Stimulated activated CD4-positive, alpha-beta T cell treated with anti-CD3 and anti-CD28 coated beads, Interleukin-15, amount 100 ng/mL, for 48 hours (primary cell): ENCODE measurements at regions not wholly inside any gene's neighbourhood (a gene's known extent, or its start where the extent isn't known, plus 50 kb on each side); places are given as distances from the start of the nearest gene placed in this dataset.

Source experiments
- DNase-seq, 2 donors: peaks; one replicate each; pipeline ENCODE4 v3.0.0-alpha.2; 2020; ENCODE audit warnings: low read depth in 2 of 2

- no peak for DNase-seq
These were observed 116.6 kb upstream of the C14orf180 start for GRCh38 chr14:104462651-104463630.

DNA sequence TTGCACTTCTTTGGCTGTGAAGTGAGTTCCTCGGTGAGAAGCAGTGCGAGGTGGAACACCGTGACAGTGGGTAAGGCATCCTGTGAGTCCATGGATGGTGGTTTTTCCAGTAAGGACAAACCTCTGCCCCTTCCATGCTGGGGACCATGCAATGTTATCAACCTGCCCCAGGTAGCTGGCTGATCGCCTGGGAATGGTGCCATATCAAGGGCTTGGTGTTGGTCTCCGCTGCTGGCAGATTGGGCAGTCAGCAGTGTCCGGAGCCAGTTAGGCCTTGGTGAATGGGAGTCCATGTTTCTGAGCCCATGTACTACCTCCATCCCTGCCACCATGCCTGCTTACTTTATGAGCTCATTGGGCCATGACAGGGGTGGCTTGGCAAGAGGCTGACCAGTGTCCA is 114.7 kb upstream of the C14orf180 start:
- no peak for DNase-seq

- DNase-seq: no peak
These were observed 113.8 kb upstream of the C14orf180 start for GRCh38 chr14:104465482-104466390.

DNA sequence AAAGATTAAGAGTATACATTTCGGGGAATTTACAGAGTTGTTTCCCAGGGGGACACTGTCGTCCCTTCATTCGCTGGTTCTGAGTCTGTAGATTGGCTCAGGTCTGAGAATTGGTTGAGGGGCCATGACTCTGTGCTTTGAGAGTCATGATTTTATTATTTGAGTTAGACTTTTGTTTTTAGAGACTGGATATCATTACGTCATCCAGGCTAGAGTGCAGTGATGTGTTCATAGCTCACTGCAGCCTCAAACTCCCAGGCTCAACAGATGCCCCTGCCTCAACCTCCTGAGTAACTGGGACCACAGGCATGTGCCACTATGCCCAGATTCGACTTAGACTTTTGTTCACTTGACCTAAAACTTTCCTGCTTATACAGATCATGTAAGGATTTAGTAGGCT is 112.3 kb upstream of the C14orf180 start:
- DNase-seq: no peak

- DNase-seq: no peak
These were observed 111.9 kb upstream of the C14orf180 start for GRCh38 chr14:104467641-104468040.

DNA sequence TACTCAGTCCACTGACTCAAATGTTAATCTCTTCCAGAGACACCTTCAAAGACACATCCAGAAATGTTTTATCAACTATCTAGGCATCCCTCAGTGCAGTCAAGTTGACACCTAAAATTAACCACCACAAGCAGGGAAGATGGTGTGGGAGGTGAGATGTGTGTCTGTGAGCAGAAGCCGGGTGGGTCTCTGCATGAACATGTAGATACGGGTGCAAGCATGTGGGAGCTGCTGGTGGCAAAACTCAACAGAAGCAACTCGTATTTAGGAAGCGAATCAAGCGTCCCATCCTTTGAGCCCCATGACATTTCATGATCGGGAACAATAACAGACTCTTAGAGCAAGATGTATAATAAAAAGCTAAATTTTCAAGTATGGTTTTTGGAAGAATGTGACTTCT is 110.0 kb upstream of the C14orf180 start:
- no peak for DNase-seq

DNA sequence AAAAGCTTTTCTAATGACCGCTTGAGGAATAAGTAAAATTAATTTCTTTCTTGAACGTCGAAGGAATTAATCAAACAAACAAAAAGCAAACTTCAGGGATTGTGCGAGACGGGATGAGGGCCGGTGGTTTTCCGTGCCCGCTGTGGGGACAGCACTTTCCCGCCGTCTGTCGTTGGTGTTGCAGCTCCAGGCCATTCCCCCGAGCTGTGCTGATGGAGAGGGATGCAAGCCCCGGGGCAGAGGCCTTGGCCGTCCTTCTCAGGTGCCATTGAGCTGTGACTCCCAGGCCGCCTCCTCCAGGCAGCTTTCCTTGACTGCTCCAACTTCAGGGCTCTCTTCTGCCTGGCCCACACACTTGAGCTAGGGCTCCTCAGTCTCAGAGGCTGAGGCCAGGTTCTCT is 109.0 kb upstream of the C14orf180 start:
- no peak for DNase-seq

DNA sequence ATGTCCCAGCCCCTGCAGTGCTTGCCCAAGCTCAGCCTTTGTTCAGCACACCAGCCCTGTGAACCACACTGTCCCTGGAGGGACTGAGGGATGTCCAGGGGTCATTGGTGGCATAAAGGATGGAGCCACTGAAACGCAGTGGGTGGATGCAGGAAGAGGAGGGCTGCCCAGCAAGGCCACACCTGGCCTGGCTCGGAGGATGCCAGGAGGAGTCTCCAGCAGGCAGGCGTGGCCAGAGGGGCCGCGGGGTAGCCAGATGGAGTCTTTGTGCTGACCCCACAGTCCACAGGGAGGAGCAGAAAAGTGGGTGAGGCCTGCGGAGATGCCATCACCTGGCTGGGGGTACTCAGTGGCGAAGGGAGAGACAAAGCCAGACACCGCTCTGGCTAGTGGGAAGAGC is 108.5 kb upstream of the C14orf180 start:
- DNase-seq: no peak

GRCh38 chr14:104472073-104472472 is 107.5 kb upstream of the C14orf180 start:
- no peak for DNase-seq

GRCh38 chr14:104472536-104473243 is 106.9 kb upstream of the C14orf180 start:
- DNase-seq: no peak

- DNase-seq: no peak
These were observed 106.4 kb upstream of the C14orf180 start for GRCh38 chr14:104473244-104473565.

DNA sequence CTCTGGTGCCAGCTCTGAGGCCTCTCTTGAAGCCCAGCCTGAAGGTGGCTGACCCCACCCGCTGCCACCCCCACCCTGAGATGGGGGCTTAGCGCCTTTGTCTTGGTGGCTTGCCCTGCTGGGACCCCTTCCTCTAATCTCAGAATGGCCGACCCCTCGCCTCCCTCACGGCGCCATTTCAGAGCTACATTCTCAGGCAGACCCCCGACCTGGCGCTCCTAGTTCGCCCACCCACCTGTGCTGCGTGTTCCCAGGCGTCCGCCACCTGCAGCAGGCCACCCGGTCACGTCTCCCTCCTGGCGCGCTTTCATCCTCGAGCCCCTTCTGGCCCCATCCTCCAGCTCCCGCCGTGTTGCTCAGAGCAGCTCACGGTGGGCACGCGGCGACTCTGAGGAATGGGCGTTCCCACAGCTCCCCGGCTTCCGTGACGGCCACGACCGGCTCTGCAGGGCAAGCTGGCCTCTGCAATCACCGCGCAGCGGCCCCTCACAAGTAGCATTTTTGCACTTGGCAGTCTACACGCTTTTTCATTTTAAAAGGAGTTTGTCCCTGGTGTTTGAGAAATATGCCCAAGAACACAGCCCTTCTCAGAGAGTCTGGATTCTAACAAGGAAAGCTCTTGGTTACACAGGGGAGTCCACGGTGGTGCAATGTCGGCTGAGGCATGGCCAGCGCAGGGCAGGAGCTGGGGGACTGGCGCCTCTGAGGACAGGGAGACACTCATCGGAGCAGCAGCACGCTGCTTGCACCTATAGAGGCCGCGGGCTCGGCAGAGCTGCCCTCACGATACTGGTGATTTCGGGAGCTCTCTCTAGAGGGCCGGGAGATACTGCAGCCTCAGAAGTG is 105.7 kb upstream of the C14orf180 start:
- no peak for DNase-seq

DNA sequence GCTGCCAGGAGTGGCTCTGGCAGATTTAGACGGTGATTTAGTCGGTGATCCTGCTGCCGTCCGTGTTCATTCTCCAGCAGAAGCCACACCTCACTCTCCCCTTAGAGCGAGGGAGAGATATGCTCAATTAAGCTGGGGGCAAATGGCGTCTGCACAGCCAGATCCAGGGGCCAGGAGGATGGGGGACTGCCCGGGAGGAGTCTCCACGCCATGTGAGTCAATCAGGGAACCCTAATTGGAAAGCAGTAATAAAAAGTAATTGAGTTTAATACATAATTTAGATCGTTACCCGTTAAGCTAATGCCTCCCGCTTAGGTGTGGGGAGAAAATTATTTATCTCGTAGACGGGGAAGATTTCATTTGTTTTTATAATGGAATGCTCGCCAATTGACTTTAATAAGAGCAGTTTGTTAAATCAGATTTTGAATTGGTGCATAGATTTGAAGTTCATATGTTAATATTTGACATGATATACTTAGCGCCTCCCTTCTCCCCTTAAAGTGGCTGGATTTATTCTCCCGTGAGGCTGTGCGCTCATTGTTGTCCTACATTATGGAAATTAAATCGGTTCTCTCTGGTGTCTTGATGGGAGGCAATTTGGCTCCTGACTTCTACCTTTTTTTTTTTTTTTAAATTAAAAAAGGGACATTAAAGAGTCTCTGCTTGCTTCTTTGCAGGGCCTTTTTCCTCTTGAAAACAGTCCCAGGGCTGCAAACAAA is 104.9 kb upstream of the C14orf180 start:
- no peak for DNase-seq

DNA sequence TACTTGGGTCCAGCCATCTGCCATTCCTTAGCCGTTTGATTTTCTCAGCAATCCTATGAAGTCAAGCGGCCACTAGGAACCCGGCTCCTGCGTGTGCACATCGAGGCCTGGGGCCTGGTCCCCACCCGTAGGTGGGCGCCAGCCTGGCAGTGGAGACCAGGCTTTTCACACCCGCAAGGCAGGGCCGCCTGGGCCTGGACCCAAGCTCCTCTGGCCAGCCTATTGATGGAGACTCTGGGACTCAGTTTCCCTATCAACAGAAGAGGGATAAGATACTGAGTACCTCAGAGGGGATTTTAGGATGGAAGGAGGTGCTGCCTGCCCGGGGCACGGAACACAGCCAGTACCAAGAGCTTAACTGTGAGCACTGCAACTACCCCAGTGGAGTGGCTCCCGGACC is 104.3 kb upstream of the C14orf180 start:
- DNase-seq: no peak

DNA sequence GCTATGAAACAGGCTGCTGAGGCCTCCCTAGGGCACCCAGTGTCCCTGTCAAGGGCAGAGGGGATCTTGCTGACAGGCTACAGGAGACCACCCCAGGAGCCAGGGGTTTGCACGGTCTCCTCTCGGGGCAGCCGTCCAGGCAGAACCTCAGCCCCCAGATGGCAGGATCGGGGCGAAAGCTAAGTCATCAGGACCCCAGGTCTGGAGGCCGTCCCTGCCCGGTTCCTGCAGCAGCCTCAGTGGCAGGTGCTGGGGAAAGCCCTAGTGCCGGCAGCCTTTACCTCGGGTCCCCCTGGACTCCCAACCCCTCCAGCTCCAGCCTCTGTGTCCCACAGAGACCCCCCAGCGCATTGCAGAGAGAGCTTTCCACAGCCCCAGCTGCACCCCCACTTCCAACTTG is 103.8 kb upstream of the C14orf180 start:
- DNase-seq: no peak

DNA sequence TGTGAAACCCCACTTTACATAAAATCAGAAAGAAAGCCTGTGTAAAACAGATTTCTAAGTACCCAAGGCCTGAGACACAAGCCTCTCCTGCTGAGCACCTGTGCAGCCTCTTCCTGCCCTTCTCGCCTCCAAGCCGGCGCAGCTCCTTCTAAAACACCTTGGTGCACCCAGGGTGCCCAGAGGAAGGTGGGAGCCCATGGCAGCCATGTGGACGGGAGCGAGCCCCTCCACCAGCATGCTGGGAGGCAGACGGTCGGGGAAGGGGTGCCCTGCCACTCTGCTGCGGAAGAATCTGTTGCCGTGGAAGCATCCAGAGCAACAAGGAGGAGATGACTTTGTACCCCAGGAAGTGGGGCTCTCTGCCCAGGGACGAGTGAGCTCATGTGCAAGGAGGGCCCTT is 103.1 kb upstream of the C14orf180 start:
- no peak for DNase-seq

DNA sequence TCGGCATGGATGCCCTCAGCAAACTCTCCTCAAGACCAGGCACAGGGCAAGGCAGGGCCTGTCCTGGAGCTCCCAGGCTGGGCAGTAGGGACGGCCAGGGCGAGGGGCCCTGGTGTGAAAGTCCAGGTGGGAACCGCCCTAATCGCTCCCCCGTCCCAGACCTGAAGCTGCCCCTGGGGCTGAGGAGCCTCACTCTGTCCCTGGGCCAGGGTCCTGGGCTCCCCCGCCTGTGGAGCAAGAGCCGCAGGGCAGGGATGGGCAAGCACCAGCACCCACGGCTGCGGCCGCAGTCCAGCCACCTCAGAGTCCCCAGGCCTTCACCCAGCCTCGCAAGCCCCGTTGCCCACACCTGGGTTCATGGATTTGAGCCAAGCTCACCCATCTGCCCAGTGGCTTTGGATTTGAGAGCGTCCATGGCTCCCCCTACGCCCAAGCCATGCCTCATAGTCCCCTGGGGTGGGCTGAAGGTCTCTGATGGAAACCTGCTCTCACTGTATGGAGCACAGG is 102.4 kb upstream of the C14orf180 start:
- no peak for DNase-seq

GRCh38 chr14:104477666-104478380 is 101.7 kb upstream of the C14orf180 start:
- DNase-seq: no peak

GRCh38 chr14:104478656-104479055 is 100.9 kb upstream of the C14orf180 start:
- DNase-seq: no peak

DNA sequence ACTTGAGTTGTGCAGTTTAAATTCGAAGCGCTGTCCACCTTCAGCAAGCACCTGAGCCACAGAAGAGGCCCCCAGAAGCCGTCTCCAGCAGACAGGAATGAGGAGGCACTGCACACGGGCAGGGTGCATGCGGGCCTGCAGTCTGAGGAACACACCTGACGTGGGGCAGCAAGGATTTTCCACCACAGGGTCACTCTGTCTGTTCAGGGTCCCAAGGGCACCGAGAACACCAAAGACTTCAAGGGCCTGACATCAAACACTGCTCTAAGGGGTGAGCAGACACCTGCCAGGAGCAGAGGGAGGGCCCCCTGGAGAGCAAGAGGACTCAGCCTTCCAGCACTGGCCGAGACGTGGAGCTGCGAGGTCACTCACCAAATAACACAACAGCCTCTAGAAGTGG is 99.7 kb upstream of the C14orf180 start:
- DNase-seq: no peak
